ENCODE measurements at regions not wholly inside any gene's neighbourhood (a gene's known extent, or its start where the extent isn't known, plus 50 kb on each side); places are given as distances from the start of the nearest gene placed in this dataset.

DNA sequence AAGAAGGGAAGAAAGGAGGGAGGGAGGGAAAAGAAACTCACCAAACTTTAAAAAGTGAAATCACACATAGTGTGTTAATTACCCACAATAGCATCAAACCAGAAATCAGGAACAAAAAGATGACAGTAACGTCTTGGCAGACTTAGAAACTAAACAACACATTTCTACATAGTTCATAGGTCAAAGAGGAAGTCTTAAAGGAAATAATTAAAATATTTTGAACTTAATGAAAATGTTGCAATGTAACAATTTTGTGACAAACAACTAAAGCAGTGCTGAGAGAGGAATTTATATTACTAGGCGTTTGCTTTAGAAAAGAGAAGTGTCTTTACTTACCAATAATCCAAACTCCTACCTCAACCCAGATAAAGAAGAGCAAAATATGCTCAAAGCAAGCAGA is 505.0 kb upstream of the ID2 start (continued):
- TF ChIP-seq REST (IDR thresholded peaks at IDR 0.05; ENCODE audit: low read depth), result no peak
- no peak for TF ChIP-seq ZFX (IDR thresholded peaks at IDR 0.05)
- no peak for TF ChIP-seq EGR1 (IDR thresholded peaks at IDR 0.05; ENCODE audit: low read depth)
- no peak for TF ChIP-seq YY1 (IDR thresholded peaks at IDR 0.05; ENCODE audit: extremely low read depth, insufficient replicate concordance, low read depth, low read length)

DNA sequence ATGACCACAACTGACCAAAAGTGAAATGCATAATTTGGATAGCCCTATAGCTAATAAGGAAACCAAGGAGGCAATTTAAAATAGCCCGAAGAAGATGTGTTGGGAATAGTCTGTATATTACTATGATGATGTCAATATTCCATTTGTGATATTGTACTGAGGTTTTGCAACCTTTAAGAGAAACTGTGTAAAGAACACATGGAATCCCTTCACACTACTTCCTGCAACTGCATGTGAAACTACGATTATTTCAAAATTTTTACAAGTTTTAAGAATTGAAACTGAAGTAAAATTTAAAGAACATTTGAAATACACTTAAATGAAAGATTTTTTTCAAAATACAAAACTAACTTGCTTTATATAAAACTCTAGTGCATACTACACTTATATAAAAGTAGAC is 504.3 kb upstream of the ID2 start:
- Histone ChIP-seq H3K36me3 (ENCODE audit: control insufficient read depth in 1 of 2, insufficient read depth in 2 of 2, low read length in 2 of 2) (no peaks in the 10 kb centered on the region), H3K4me1 (ENCODE audit: control insufficient read depth in 1 of 2, insufficient read depth in 2 of 2, low read length in 2 of 2) (no peaks in the 10 kb centered on the region), H3K79me2 (ENCODE audit: insufficient read depth, low read length) (no peaks in the 10 kb centered on the region), H3K27me3 (ENCODE audit: insufficient read depth, low read length) (no peaks in the 10 kb centered on the region), H2AFZ (ENCODE audit: low read depth, low read length, poor library complexity, severe bottlenecking) (no peak overlapping the region), H3K4me2 (ENCODE audit: low read length) (no peak overlapping the region), H4K20me1 (ENCODE audit: insufficient read depth) (no peaks in the 10 kb centered on the region), H3K27ac (ENCODE audit: low read depth, low read length) (no peak overlapping the region), H3K9me2 (ENCODE audit: insufficient read depth) (no peaks in the 10 kb centered on the region), H3K9ac (ENCODE audit: low read length) (no peak overlapping the region), H3K9me3 (ENCODE audit: control insufficient read depth in 1 of 2, insufficient read depth in 1 of 2, low read depth in 1 of 2, low read length in 2 of 2) (no peaks in the 10 kb centered on the region), H3K4me3 (replicated peaks in 1 of 2; ENCODE audit: low read depth in 1 of 2, low read length in 2 of 2) (no peak overlapping the region)
- POLR2A ChIA-PET, result no interaction called here
- ATAC-seq (no peak), DNase-seq (ENCODE audit: low read depth, low spot score) (no peak)
- TF ChIP-seq CBX3 (IDR thresholded peaks at IDR 0.05; ENCODE audit: low read depth), result no peak
- no peak for TF ChIP-seq EZH2 (IDR thresholded peaks at IDR 0.05)
- no peak for TF ChIP-seq SRF (IDR thresholded peaks at IDR 0.05; ENCODE audit: low read depth)
- TF ChIP-seq ZNF274 (IDR thresholded peaks at IDR 0.05; ENCODE audit: low read depth, low read length), result no peak
- TF ChIP-seq EGR1 (IDR thresholded peaks at IDR 0.05; ENCODE audit: low read depth), result no peak
- TF ChIP-seq POLR2A (IDR thresholded peaks at IDR 0.05; ENCODE audit: borderline replicate concordance, extremely low read depth, insufficient read depth, insufficient read length), result no peak
- no peak for TF ChIP-seq CEBPB (IDR thresholded peaks at IDR 0.05; ENCODE audit: low read depth)
- no peak for TF ChIP-seq ZFX (IDR thresholded peaks at IDR 0.05)
- TF ChIP-seq JUND (IDR thresholded peaks at IDR 0.05), result no peak
- TF ChIP-seq REST (IDR thresholded peaks at IDR 0.05; ENCODE audit: low read depth), result no peak
- TF ChIP-seq, protein P1, sequence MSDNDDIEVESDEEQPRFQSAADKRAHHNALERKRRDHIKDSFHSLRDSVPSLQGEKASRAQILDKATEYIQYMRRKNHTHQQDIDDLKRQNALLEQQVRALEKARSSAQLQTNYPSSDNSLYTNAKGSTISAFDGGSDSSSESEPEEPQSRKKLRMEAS (IDR thresholded peaks at IDR 0.05), result no peak
- no peak for TF ChIP-seq ELF1 (IDR thresholded peaks at IDR 0.05; ENCODE audit: borderline replicate concordance, low read depth)
- no peak for TF ChIP-seq SIN3A (IDR thresholded peaks at IDR 0.05; ENCODE audit: low read depth)
- TF ChIP-seq FOSL1 (IDR thresholded peaks at IDR 0.05; ENCODE audit: low read depth), result no peak
- CTCF ChIA-PET, result no interaction called here
- BruUV-seq (replicated peaks), result no TSS peak
- RAD21 ChIA-PET (ENCODE audit: low non-redundant PET in 1 of 2, low total read pairs in 2 of 2, uncharacterized antibody in 2 of 2, unreplicated experiment in 2 of 2), result no interaction called here
- intact Hi-C loops (cut with micrococcal nuclease), result no loop called here
